ENCODE measurements at regions not wholly inside any gene's neighbourhood (a gene's known extent, or its start where the extent isn't known, plus 50 kb on each side); places are given as distances from the start of the nearest gene placed in this dataset.
"Not testable (repeated sequence)": the region's sequence is repeated elsewhere in the genome, so short reads cannot be mapped to it uniquely, and the experiment has no call there.

DNA sequence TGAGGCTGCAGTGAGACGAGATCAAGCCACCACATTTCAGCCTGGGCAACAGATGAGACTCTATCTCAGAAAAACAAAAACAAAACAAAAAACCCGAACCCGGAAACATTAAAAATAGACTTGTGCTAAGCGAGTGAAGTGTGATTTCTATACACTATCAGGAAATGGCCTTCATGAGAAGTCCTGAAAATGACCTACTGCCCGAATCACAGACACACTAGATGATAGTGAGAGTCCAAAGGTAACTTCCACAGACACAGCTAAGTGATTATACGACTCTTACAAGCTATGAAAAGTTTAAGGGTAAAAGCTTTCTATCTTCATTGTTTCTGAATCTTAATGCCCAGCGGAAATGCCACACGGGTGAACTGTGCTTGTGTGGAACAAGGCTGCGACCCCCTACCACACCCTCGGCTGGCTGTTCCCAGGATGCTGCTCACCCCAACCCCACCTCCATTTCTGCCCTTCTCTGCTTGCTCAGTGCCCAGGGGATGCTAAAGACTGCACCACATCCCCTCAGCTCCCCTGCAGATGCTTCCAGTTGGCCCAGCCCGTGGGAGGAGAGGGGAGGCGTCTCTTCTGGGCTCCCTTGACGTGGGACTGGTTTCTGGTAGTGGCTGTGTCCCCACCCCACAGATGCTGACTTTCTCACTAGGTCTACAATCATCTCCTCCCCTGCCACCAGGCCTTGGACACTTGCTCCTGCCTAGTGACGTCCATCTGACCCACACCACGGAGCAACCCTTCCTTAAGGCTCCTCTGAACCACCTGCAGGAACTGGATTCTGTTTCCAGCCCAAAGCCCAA, 49.7 kb upstream of the LPCAT1 start:
- 83% methylated on average over 12 of the region's 15 CpGs for WGBS
- H3K27ac ChIP-seq (replicated peaks in 1 of 4); H3K4me3 ChIP-seq; DNase-seq (ENCODE audit: extremely low spot score); H3K9me3 ChIP-seq; intact Hi-C loops (cut with DNase I); H3K27me3 ChIP-seq: not testable (repeated sequence)
- peaks cover 7 to 10% (median 9%) of the 10 kb centered on the region in 4 donors for H3K4me1 ChIP-seq
- peaks cover 0 to 56% (median 16%) of the 10 kb centered on the region in 4 donors for H3K36me3 ChIP-seq

Small RNAs in the stretch of these regions (small RNA-seq; reads per million reads assigned to genes)
- 0 reads per million in 3 donors for gene AC091849.1
- 0 reads per million in 3 donors for gene MIR4277
